D721Med (cell line): ENCODE measurements at regions not wholly inside any gene's neighbourhood (a gene's known extent, or its start where the extent isn't known, plus 50 kb on each side); places are given as distances from the start of the nearest gene placed in this dataset.

Experiments
- DNase-seq: peaks from one replicate; pipeline ENCODE4 v3.0.0; 2011; ENCODE audit warnings: low spot score; ENCODE audit not compliant: insufficient read length
- FAIRE-seq: peaks from 2 replicates; lab custom pipeline; 2011; peaks lifted over from hg19 to GRCh38; lab: Jason Lieb, UNC
- CTCF ChIP-seq: IDR thresholded peaks from 2 replicates; pipeline ENCODE4 v1.5.1; 2012; ENCODE audit warnings: mild to moderate bottlenecking, control low read depth; ENCODE audit not compliant: insufficient read depth; ENCODE audit errors: missing control alignments

GRCh38 chr1:103198076-103198475 lies 89.8 kb upstream of the COL11A1 start:
- no peak for TF ChIP-seq CTCF
- no peak for FAIRE-seq
- DNase-seq: no peak

- no peak for TF ChIP-seq CTCF
- no peak for DNase-seq
- FAIRE-seq: no peak
Measured at GRCh38 chr1:103197216-103197615, 88.9 kb upstream of the COL11A1 start.

GRCh38 chr1:103194984-103195383 lies 86.7 kb upstream of the COL11A1 start:
- DNase-seq: no peak
- no peak for TF ChIP-seq CTCF
- FAIRE-seq: no peak

DNA sequence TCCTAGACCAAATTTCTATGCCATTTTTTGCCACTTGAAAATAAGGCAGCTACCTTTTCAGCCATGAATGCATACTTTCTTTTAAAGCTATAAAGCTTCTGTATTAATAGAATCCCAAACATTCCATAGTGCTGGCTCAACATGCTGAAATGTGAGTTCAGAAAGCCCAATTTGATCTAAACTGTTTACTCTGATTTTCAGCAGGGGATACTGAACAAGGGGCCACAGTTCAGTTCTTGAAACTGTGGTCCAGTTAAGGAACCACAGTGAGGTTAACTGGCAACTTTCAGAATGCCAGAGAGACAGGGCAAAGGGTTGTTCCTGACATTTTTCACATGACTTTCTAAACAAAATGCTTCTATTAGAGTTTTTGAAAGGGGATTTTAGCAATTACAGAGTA lies 85.7 kb upstream of the COL11A1 start:
- TF ChIP-seq CTCF: no peak
- FAIRE-seq (no peak), DNase-seq (no peak)

GRCh38 chr1:103191327-103191726 lies 83.0 kb upstream of the COL11A1 start:
- FAIRE-seq (no peak), DNase-seq (no peak)

GRCh38 chr1:103190766-103191165 lies 82.4 kb upstream of the COL11A1 start:
- DNase-seq (no peak), FAIRE-seq (no peak)
- no peak for TF ChIP-seq CTCF

More at GRCh38 chr1:103191327-103191726, 83.0 kb upstream of the COL11A1 start:
- no peak for TF ChIP-seq CTCF

DNA sequence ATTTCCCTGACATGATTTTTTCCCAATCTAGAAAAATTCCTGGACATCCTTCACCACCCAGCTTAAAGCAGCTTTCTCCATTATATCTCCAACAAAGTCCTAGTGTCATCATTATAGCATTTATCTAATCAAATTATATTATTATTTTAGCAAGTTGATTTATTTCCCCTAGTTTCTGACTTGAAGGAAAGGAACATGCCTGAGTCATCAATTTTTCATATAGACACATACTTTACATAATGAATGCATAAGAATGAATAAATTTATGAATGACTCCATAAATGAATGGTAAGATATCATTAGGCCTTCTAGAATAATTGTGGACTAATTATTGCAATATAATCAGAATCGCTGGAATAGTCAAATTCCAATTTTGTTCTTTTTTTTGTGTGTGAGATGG lies 79.4 kb upstream of the COL11A1 start:
- FAIRE-seq (no peak), DNase-seq (no peak)
- TF ChIP-seq CTCF: no peak
